HepG2 (cell line): ENCODE measurements at regions not wholly inside any gene's neighbourhood (a gene's known extent, or its start where the extent isn't known, plus 50 kb on each side); places are given as distances from the start of the nearest gene placed in this dataset.
"Not testable (repeated sequence)": the region's sequence is repeated elsewhere in the genome, so short reads cannot be mapped to it uniquely, and the experiment has no call there.

Experiments used
- ATF7 ChIP-seq, 2 experiments: fragments of 450-650 bp in 1 of 2; sonication (generic) in 1 of 2; formaldehyde crosslinking in 1 of 2; IDR thresholded peaks; 2 replicates each; pipeline versions ENCODE4 v1.4.0 to v1.6.1; 2016 to 2020; ENCODE audit warnings: antibody characterized with exemption in 1 of 2, mild to moderate bottlenecking in 1 of 2, missing genetic modification reagents in 1 of 2
- DPF2 ChIP-seq: sonication (generic); formaldehyde crosslinking; IDR thresholded peaks from 2 replicates; pipeline ENCODE4 v1.4.0; 2020; ENCODE audit warnings: mild to moderate bottlenecking, low read depth, missing genetic modification reagents, borderline replicate concordance
- MAFK ChIP-seq, 2 experiments: IDR thresholded peaks in 1 of 2; conservative IDR thresholded peaks in 1 of 2; 2 replicates each; pipeline ENCODE4 v1.6.1; 2011; ENCODE audit warnings: improper control_type of control experiment in 2 of 2, low read length in 2 of 2
- MBD4 ChIP-seq: IDR thresholded peaks from 2 replicates; pipeline ENCODE4 v1.6.1; 2012; ENCODE audit warnings: low read length, inconsistent platforms, borderline replicate concordance
- NFYB ChIP-seq: sonication (generic); formaldehyde crosslinking; IDR thresholded peaks from 2 replicates; pipeline ENCODE4 v1.4.0; 2020; ENCODE audit warnings: missing genetic modification reagents
- POLR2A ChIP-seq, 2 experiments: IDR thresholded peaks; 2 replicates each; pipeline ENCODE4 v1.6.1; 2011; ENCODE audit warnings: low read depth in 2 of 2, low read length in 2 of 2, mild to moderate bottlenecking in 1 of 2, moderate library complexity in 1 of 2; ENCODE audit not compliant: insufficient read depth in 1 of 2
- SATB2 ChIP-seq: sonication (generic); formaldehyde crosslinking; IDR thresholded peaks from 2 replicates; pipeline ENCODE4 v1.5.0; 2020; ENCODE audit warnings: missing genetic modification reagents
- ZNF549 ChIP-seq: sonication (generic); formaldehyde crosslinking; IDR thresholded peaks from 2 replicates; pipeline ENCODE4 v1.5.0; 2020; ENCODE audit warnings: missing genetic modification reagents
- ZNF749 ChIP-seq: sonication (generic); formaldehyde crosslinking; IDR thresholded peaks from 2 replicates; pipeline ENCODE4 v1.8.0; 2022; ENCODE audit warnings: mild to moderate bottlenecking, missing genetic modification reagents, moderate library complexity, borderline replicate concordance
- TF ChIP-seq, protein P1 (sequence below): sonication (generic); formaldehyde crosslinking; IDR thresholded peaks from 2 replicates; pipeline ENCODE4 v1.5.0; 2020; ENCODE audit warnings: mild to moderate bottlenecking, missing genetic modification reagents, moderate library complexity

DNA sequence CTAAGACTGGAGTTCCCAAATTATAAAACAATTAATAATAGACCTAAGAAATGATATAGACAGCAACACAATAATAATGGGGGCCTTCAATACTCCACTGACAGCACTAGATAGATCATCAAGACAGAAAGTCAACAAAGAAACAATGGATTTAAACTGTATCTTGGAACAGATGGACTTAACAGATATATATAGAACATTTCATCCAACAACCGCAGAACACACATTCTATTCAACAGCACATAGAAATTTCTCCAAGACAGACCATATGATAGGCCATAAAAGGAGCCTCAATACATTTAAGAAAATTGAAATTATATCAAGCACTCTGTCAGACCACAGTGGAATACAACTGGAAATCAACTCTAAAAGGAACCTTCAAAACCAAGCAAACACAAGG, 80.1 kb upstream of the LMNTD1 start:
- TF ChIP-seq SATB2; ATF7 (IDR thresholded peaks at IDR 0.05); ATF7 (CRISPR knock-in tag; IDR thresholded peaks at IDR 0.05); ZNF549 (CRISPR knock-in tag); MAFK (conservative IDR thresholded peaks at IDR 0.05 in 1 of 2, IDR thresholded peaks at IDR 0.05 in 1 of 2; ENCODE audit: low read length in 2 of 2); ZNF749 (CRISPR knock-in tag); NFYB (CRISPR knock-in tag); DPF2 (CRISPR knock-in tag); POLR2A (IDR thresholded peaks at IDR 0.05; ENCODE audit: insufficient read depth in 1 of 2, low read depth in 2 of 2, low read length in 2 of 2); MBD4: not testable (repeated sequence)
- TF ChIP-seq, protein P1, sequence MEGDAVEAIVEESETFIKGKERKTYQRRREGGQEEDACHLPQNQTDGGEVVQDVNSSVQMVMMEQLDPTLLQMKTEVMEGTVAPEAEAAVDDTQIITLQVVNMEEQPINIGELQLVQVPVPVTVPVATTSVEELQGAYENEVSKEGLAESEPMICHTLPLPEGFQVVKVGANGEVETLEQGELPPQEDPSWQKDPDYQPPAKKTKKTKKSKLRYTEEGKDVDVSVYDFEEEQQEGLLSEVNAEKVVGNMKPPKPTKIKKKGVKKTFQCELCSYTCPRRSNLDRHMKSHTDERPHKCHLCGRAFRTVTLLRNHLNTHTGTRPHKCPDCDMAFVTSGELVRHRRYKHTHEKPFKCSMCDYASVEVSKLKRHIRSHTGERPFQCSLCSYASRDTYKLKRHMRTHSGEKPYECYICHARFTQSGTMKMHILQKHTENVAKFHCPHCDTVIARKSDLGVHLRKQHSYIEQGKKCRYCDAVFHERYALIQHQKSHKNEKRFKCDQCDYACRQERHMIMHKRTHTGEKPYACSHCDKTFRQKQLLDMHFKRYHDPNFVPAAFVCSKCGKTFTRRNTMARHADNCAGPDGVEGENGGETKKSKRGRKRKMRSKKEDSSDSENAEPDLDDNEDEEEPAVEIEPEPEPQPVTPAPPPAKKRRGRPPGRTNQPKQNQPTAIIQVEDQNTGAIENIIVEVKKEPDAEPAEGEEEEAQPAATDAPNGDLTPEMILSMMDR = not testable (repeated sequence)
